Ectodermal cell (in vitro differentiated cells): ENCODE measurements at regions not wholly inside any gene's neighbourhood (a gene's known extent, or its start where the extent isn't known, plus 50 kb on each side); places are given as distances from the start of the nearest gene placed in this dataset.

Experiments
- H3K27ac ChIP-seq: 2 replicates; pipeline ENCODE4 v1.7.0; 2013; ENCODE audit warnings: mild to moderate bottlenecking, low read depth, low read length; ENCODE audit not compliant: insufficient read depth, poor library complexity, severe bottlenecking
- H3K27me3 ChIP-seq: 2 replicates; pipeline ENCODE4 v1.7.0; 2013; ENCODE audit warnings: mild to moderate bottlenecking, low read length; ENCODE audit not compliant: insufficient read depth, control insufficient read depth, poor library complexity, severe bottlenecking
- H3K36me3 ChIP-seq: one replicate; pipeline ENCODE4 v1.7.0; 2013; ENCODE audit warnings: low read length; ENCODE audit not compliant: control insufficient read depth, insufficient read depth
- H3K4me1 ChIP-seq: one replicate; pipeline ENCODE4 v1.7.0; 2013; ENCODE audit warnings: low read length; ENCODE audit not compliant: control insufficient read depth, insufficient read depth
- H3K4me3 ChIP-seq: 2 replicates; pipeline ENCODE4 v1.7.0; 2013; ENCODE audit warnings: low read depth, low read length, control low read depth; ENCODE audit not compliant: insufficient read depth
- H3K9me3 ChIP-seq: 2 replicates; pipeline ENCODE4 v1.7.0; 2013; ENCODE audit warnings: mild to moderate bottlenecking, low read length, moderate library complexity; ENCODE audit not compliant: control insufficient read depth
- WGBS, 2 experiments: methylation state at CpG; one replicate each; pipeline ENCODE4 v1.1.7; 2013; ENCODE audit warnings: missing lambda C conversion rate in 2 of 2; 5-methylcytosine and 5-hydroxymethylcytosine counted together

GRCh38 chr5:6177926-6178325 lies 200.4 kb downstream of the MED10 start:
- H3K27ac ChIP-seq = no peak overlapping the region
- H3K9me3 ChIP-seq = no peaks in the 10 kb centered on the region
- H3K36me3 ChIP-seq = no peaks in the 10 kb centered on the region
- H3K4me1 ChIP-seq = peaks cover 4% of the 10 kb centered on the region
- 92 to 94% methylated on average over 5 of the region's 5 CpGs for WGBS, 2 experiments
- no peak overlapping the region for H3K4me3 ChIP-seq
- no peaks in the 10 kb centered on the region for H3K27me3 ChIP-seq

- no peaks in the 10 kb centered on the region for H3K9me3 ChIP-seq
- H3K27ac ChIP-seq = no peak overlapping the region
- no peaks in the 10 kb centered on the region for H3K27me3 ChIP-seq
- 85 to 91% methylated on average over 5 of the region's 5 CpGs for WGBS, 2 experiments
- H3K4me3 ChIP-seq = no peak overlapping the region
- H3K4me1 ChIP-seq = peaks cover 1% of the 10 kb centered on the region
- H3K36me3 ChIP-seq = no peaks in the 10 kb centered on the region
These were observed 202.1 kb downstream of the MED10 start for GRCh38 chr5:6176102-6176693.

GRCh38 chr5:6175172-6175854 lies 203.0 kb downstream of the MED10 start:
- Histone ChIP-seq H3K27ac (no peak overlapping the region), H3K4me3 (no peak overlapping the region), H3K9me3 (no peaks in the 10 kb centered on the region), H3K36me3 (no peaks in the 10 kb centered on the region), H3K4me1 (no peaks in the 10 kb centered on the region), H3K27me3 (no peaks in the 10 kb centered on the region)
- 89 to 90% methylated on average over 6 of the region's 6 CpGs for WGBS, 2 experiments

- Histone ChIP-seq H3K9me3 (no peaks in the 10 kb centered on the region), H3K27ac (no peak overlapping the region), H3K4me1 (no peaks in the 10 kb centered on the region), H3K4me3 (no peak overlapping the region), H3K36me3 (no peaks in the 10 kb centered on the region), H3K27me3 (no peaks in the 10 kb centered on the region)
- WGBS, 2 experiments = 78 to 87% methylated on average over 3 of the region's 4 CpGs
These were observed 208.7 kb downstream of the MED10 start for GRCh38 chr5:6169660-6170059.

- Histone ChIP-seq H3K9me3 (no peaks in the 10 kb centered on the region), H3K27ac (no peak overlapping the region), H3K4me3 (no peak overlapping the region), H3K36me3 (no peaks in the 10 kb centered on the region), H3K4me1 (no peaks in the 10 kb centered on the region), H3K27me3 (no peaks in the 10 kb centered on the region)
- 95% methylated on average over 2 of the region's 2 CpGs for WGBS, 2 experiments
These were observed 211.5 kb downstream of the MED10 start for GRCh38 chr5:6166698-6167394.

- Histone ChIP-seq H3K9me3 (no peaks in the 10 kb centered on the region), H3K27ac (no peak overlapping the region), H3K36me3 (no peaks in the 10 kb centered on the region), H3K4me1 (peaks cover 20% of the 10 kb centered on the region), H3K4me3 (no peak overlapping the region), H3K27me3 (no peaks in the 10 kb centered on the region)
- WGBS, 2 experiments = 94 to 95% methylated on average over 6 of the region's 6 CpGs
These were observed 214.4 kb downstream of the MED10 start for GRCh38 chr5:6163913-6164312.

GRCh38 chr5:6162175-6162574 lies 216.2 kb downstream of the MED10 start:
- Histone ChIP-seq H3K36me3 (no peaks in the 10 kb centered on the region), H3K4me1 (peaks cover 20% of the 10 kb centered on the region), H3K4me3 (no peak overlapping the region), H3K9me3 (no peaks in the 10 kb centered on the region), H3K27ac (no peak overlapping the region), H3K27me3 (no peaks in the 10 kb centered on the region)
- 98 to 100% methylated on average over 1 of the region's 1 CpG for WGBS, 2 experiments

- WGBS, 2 experiments = 81 to 83% methylated on average over 8 of the region's 8 CpGs
- H3K36me3 ChIP-seq = no peaks in the 10 kb centered on the region
- H3K27ac ChIP-seq = no peak overlapping the region
- H3K27me3 ChIP-seq = no peaks in the 10 kb centered on the region
- H3K4me1 ChIP-seq = peaks cover 20% of the 10 kb centered on the region
- no peak overlapping the region for H3K4me3 ChIP-seq
- no peaks in the 10 kb centered on the region for H3K9me3 ChIP-seq
These were observed 217.1 kb downstream of the MED10 start for GRCh38 chr5:6161257-6161656.

- no peak overlapping the region for H3K27ac ChIP-seq
- H3K36me3 ChIP-seq = no peaks in the 10 kb centered on the region
- H3K27me3 ChIP-seq = no peaks in the 10 kb centered on the region
- 34 to 40% methylated on average over 3 of the region's 3 CpGs for WGBS, 2 experiments
- H3K4me3 ChIP-seq = no peak overlapping the region
- H3K9me3 ChIP-seq = no peaks in the 10 kb centered on the region
- peaks cover 20% of the 10 kb centered on the region for H3K4me1 ChIP-seq
These were observed 218.4 kb downstream of the MED10 start for GRCh38 chr5:6159832-6160430.
